Gastrocnemius medialis (tissue), 4 donors: ENCODE measurements at regions not wholly inside any gene's neighbourhood (a gene's known extent, or its start where the extent isn't known, plus 50 kb on each side); places are given as distances from the start of the nearest gene placed in this dataset.

Source experiments
- ATAC-seq, 2 donors: fragments of 150-250 bp; one replicate each; pipeline ENCODE4 v1.9.1; 2016
- DNase-seq, 2 donors: peaks; one replicate each; pipeline ENCODE4 v3.0.0-alpha.2; 2019
- H3K27ac ChIP-seq, 4 donors: fragments of 200-600 bp; sonication (generic); 1 replicate in 1 of 4; 2 replicates in 3 of 4; pipeline ENCODE4 v1.5.1; 2016 to 2018; ENCODE audit warnings: mild to moderate bottlenecking in 2 of 4, moderate library complexity in 1 of 4
- H3K27me3 ChIP-seq, 3 donors: fragments of 200-600 bp; sonication (generic) in 2 of 3; 1 replicate in 1 of 3; 2 replicates in 2 of 3; pipeline versions ENCODE4 v1.5.1 to v1.6.0; 2016 to 2019; ENCODE audit warnings: mild to moderate bottlenecking in 1 of 3, moderate library complexity in 1 of 3
- H3K36me3 ChIP-seq, 2 donors: fragments of 200-600 bp; sonication (generic) in 1 of 2; one replicate each; pipeline ENCODE4 v1.5.1; 2017 to 2018
- H3K4me1 ChIP-seq, 2 donors: fragments of 200-600 bp; sonication (generic) in 1 of 2; one replicate each; pipeline ENCODE4 v1.5.1; 2016 to 2017; ENCODE audit warnings: mild to moderate bottlenecking in 2 of 2
- H3K4me3 ChIP-seq, 4 donors: fragments of 200-600 bp; sonication (generic) in 3 of 4; 1 replicate in 1 of 4; 2 replicates in 3 of 4; pipeline ENCODE4 v1.5.1; 2016 to 2019; ENCODE audit warnings: mild to moderate bottlenecking in 2 of 4
- H3K9me3 ChIP-seq, 3 donors: fragments of 200-600 bp; sonication (generic) in 2 of 3; 1 replicate in 1 of 3; 2 replicates in 2 of 3; pipeline ENCODE4 v1.5.1; 2016 to 2019
- CTCF ChIP-seq, 5 experiments: fragments of 450-650 bp in 3 of 5; fragments of 200-600 bp in 2 of 5; sonication (generic) in 2 of 5; IDR thresholded peaks in 4 of 5; conservative IDR thresholded peaks in 1 of 5; 1 replicate in 4 of 5; 2 replicates in 1 of 5; pipeline ENCODE4 v1.5.1; 2016 to 2019; ENCODE audit warnings: antibody characterized with exemption in 5 of 5, mild to moderate bottlenecking in 3 of 5, moderate library complexity in 3 of 5
- POLR2A ChIP-seq, 2 donors: fragments of 450-650 bp; IDR thresholded peaks; one replicate each; pipeline ENCODE4 v1.6.1; 2017; ENCODE audit warnings: antibody characterized with exemption in 2 of 2, mild to moderate bottlenecking in 2 of 2, moderate library complexity in 2 of 2
- in situ Hi-C, 4 donors: fragments of 200-750 bp; cut with MboI; loops; one replicate each; pipeline versions ENCODE4 v1.15.0 to v1.8.0; 2017; ENCODE audit warnings: low sequenced_read_pairs in 4 of 4
- intact Hi-C: fragments of 100-400 bp; cut with DNase I; formaldehyde crosslinking; loops from one replicate; pipeline ENCODE4 v1.15.1; 2023; ENCODE audit warnings: low total_unique reads

- ATAC-seq: no peak
- no peak overlapping the region for H3K4me3 ChIP-seq
- TF ChIP-seq CTCF (IDR thresholded peaks at IDR 0.05 in 4 of 5, conservative IDR thresholded peaks at IDR 0.05 in 1 of 5) (no peak), POLR2A (IDR thresholded peaks at IDR 0.05) (no peak)
- no peak for DNase-seq
- no peak overlapping the region for H3K27ac ChIP-seq
- H3K9me3 ChIP-seq: no peaks in the 10 kb centered on the region
- H3K36me3 ChIP-seq: no peaks in the 10 kb centered on the region
- no peaks in the 10 kb centered on the region for H3K27me3 ChIP-seq
- intact Hi-C loops (no loop called here), in situ Hi-C loops (no loop called here)
- no peaks in the 10 kb centered on the region for H3K4me1 ChIP-seq
Measured at GRCh38 chr3:135694142-135694541, 271.4 kb upstream of the PPP2R3A start.

- no peak for ATAC-seq
- in situ Hi-C loops: no loop called here
Measured at GRCh38 chr3:135699741-135700140, 265.8 kb upstream of the PPP2R3A start.

GRCh38 chr3:135706758-135707375 lies 258.7 kb upstream of the PPP2R3A start:
- in situ Hi-C loops: no loop called here
- Histone ChIP-seq H3K9me3 (no peaks in the 10 kb centered on the region), H3K27ac (no peak overlapping the region), H3K4me1 (no peaks in the 10 kb centered on the region), H3K27me3 (no peaks in the 10 kb centered on the region), H3K36me3 (no peaks in the 10 kb centered on the region), H3K4me3 (no peak overlapping the region)
- no peak for DNase-seq
- intact Hi-C loops: no loop called here
- TF ChIP-seq POLR2A (IDR thresholded peaks at IDR 0.05) (no peak), CTCF (IDR thresholded peaks at IDR 0.05 in 4 of 5, conservative IDR thresholded peaks at IDR 0.05 in 1 of 5) (no peak)
- no peak for ATAC-seq

More at GRCh38 chr3:135699741-135700140, 265.8 kb upstream of the PPP2R3A start:
- DNase-seq: no peak
- TF ChIP-seq POLR2A (IDR thresholded peaks at IDR 0.05): no peak
- TF ChIP-seq CTCF (IDR thresholded peaks at IDR 0.05 in 4 of 5, conservative IDR thresholded peaks at IDR 0.05 in 1 of 5): no peak
- H3K9me3 ChIP-seq: no peaks in the 10 kb centered on the region
- H3K27ac ChIP-seq: no peak overlapping the region
- intact Hi-C loops: no loop called here
- no peak overlapping the region for H3K4me3 ChIP-seq
- no peaks in the 10 kb centered on the region for H3K4me1 ChIP-seq
- H3K27me3 ChIP-seq: no peaks in the 10 kb centered on the region
- H3K36me3 ChIP-seq: no peaks in the 10 kb centered on the region

GRCh38 chr3:135719449-135719848 lies 246.1 kb upstream of the PPP2R3A start:
- DNase-seq: no peak
- intact Hi-C loops: no loop called here
- Histone ChIP-seq H3K27ac (no peak overlapping the region), H3K27me3 (no peaks in the 10 kb centered on the region), H3K36me3 (no peaks in the 10 kb centered on the region), H3K4me3 (no peak overlapping the region), H3K4me1 (no peaks in the 10 kb centered on the region), H3K9me3 (peaks cover 0 to 3% (median 0%) of the 10 kb centered on the region in 3 donors)
- in situ Hi-C loops: no loop called here
- TF ChIP-seq CTCF (IDR thresholded peaks at IDR 0.05 in 4 of 5, conservative IDR thresholded peaks at IDR 0.05 in 1 of 5) (no peak), POLR2A (IDR thresholded peaks at IDR 0.05) (no peak)
- no peak for ATAC-seq
